K562 (cell line): ENCODE measurements at regions not wholly inside any gene's neighbourhood (a gene's known extent, or its start where the extent isn't known, plus 50 kb on each side); places are given as distances from the start of the nearest gene placed in this dataset.

Source experiments
- ATAC-seq: fragments of 200-7000 bp; cut with Tn5 transposase; 3 replicates; pipeline ENCODE4 v1.9.1; 2020; ENCODE audit warnings: moderate library complexity
- BruUV-seq: library from RNA; stranded (reverse); fragments of 400-500 nt; replicated peaks from 2 replicates; lab custom pipeline; 2021; lab: Mats Ljungman, UMichigan
- CTCF ChIA-PET: fragments of 300-600 bp; formaldehyde crosslinking; extraction: SDS; loops from one replicate; lab custom pipeline; 2021; ENCODE audit warnings: low intra/inter-chr PET ratio; lab: Yijun Ruan, JAX
- POLR2A ChIA-PET: fragments of 300-600, 350-650 bp; sonication (Branson Sonifier 250); formaldehyde crosslinking; extraction: SDS; loops from one replicate; lab custom pipeline; 2021; ENCODE audit warnings: antibody characterized with exemption, inconsistent platforms; lab: Yijun Ruan, JAX
- DNase-seq, 4 experiments: peaks; one replicate each; pipeline versions ENCODE4 v3.0.0 to v3.0.0-alpha.2; 2011 to 2018; ENCODE audit warnings: low spot score in 3 of 4, mixed read lengths in 3 of 4; ENCODE audit errors: extremely low read depth in 1 of 4
- FAIRE-seq: peaks from 2 replicates; lab custom pipeline; 2011; peaks lifted over from hg19 to GRCh38; lab: Jason Lieb, UNC
- H2AFZ ChIP-seq: 2 replicates; pipeline ENCODE4 v1.6.0; 2011; ENCODE audit warnings: low read depth, low read length, control low read depth, inconsistent platforms
- H3K27ac ChIP-seq: fragments of 200-600 bp; 3 replicates; pipeline ENCODE4 v1.8.0; 2011; ENCODE audit warnings: low read depth, mild to moderate bottlenecking, control low read depth, inconsistent platforms, low read length, moderate library complexity, mixed read lengths; ENCODE audit errors: extremely low read depth
- H3K27me3 ChIP-seq, 2 experiments: fragments of 300-600 bp in 1 of 2; 2 replicates in 1 of 2; 3 replicates in 1 of 2; pipeline versions ENCODE4 v1.6.0 to v1.8.0; 2011; ENCODE audit warnings: inconsistent platforms in 2 of 2, low read length in 2 of 2, mild to moderate bottlenecking in 1 of 2, mixed read lengths in 1 of 2, moderate library complexity in 1 of 2; ENCODE audit not compliant: control insufficient read depth in 2 of 2, insufficient read depth in 2 of 2
- H3K36me3 ChIP-seq: fragments of 300-600 bp; 3 replicates; pipeline ENCODE4 v1.8.0; 2011; ENCODE audit warnings: mild to moderate bottlenecking, low read length, inconsistent platforms; ENCODE audit not compliant: control insufficient read depth, insufficient read depth
- H3K4me1 ChIP-seq, 2 experiments: fragments of 200-600 bp in 1 of 2; replicated peaks in 1 of 2; 2 replicates in 1 of 2; 3 replicates in 1 of 2; pipeline versions ENCODE4 v1.5.1 to v1.8.0; 2011; ENCODE audit warnings: inconsistent platforms in 2 of 2, low read length in 2 of 2, mild to moderate bottlenecking in 1 of 2, mixed read lengths in 1 of 2, moderate library complexity in 1 of 2; ENCODE audit not compliant: control insufficient read depth in 2 of 2, insufficient read depth in 2 of 2
- H3K4me2 ChIP-seq: 2 replicates; pipeline ENCODE4 v1.6.1; 2011; ENCODE audit warnings: low read length, control low read depth, inconsistent platforms, mixed read lengths; ENCODE audit not compliant: insufficient read depth
- H3K4me3 ChIP-seq: fragments of 200-600 bp; sonication (generic), shearing (Covaris generic); 2 replicates; pipeline ENCODE4 v1.5.1; 2016; ENCODE audit warnings: control low read depth, inconsistent platforms
- H3K79me2 ChIP-seq: fragments of 200-600 bp; 3 replicates; pipeline ENCODE4 v1.8.0; 2011; ENCODE audit warnings: low read length, inconsistent platforms; ENCODE audit not compliant: control insufficient read depth, insufficient read depth
- H3K9ac ChIP-seq, 2 experiments: 2 replicates each; pipeline versions ENCODE4 v1.6.0 to v1.6.1; 2011; ENCODE audit warnings: low read depth in 2 of 2, low read length in 2 of 2, control low read depth in 1 of 2, inconsistent platforms in 1 of 2, mild to moderate bottlenecking in 1 of 2, mixed read lengths in 1 of 2; ENCODE audit not compliant: insufficient read depth in 1 of 2
- H3K9me1 ChIP-seq: one replicate; pipeline ENCODE4 v1.6.0; 2011; ENCODE audit warnings: inconsistent platforms, mild to moderate bottlenecking, low read length, moderate library complexity; ENCODE audit not compliant: control insufficient read depth, insufficient read depth
- H3K9me3 ChIP-seq: replicated peaks from 2 replicates; pipeline ENCODE4 v1.5.1; 2011; ENCODE audit warnings: low read depth, low read length, inconsistent platforms; ENCODE audit not compliant: control insufficient read depth, insufficient read depth
- H4K20me1 ChIP-seq: replicated peaks from 2 replicates; pipeline ENCODE4 v1.6.1; 2011; ENCODE audit warnings: low read length, inconsistent platforms, mixed read lengths; ENCODE audit not compliant: control insufficient read depth, insufficient read depth
- CBX3 ChIP-seq, 2 experiments: IDR thresholded peaks; 1 replicate in 1 of 2; 2 replicates in 1 of 2; pipeline ENCODE4 v1.6.1; 2012; ENCODE audit warnings: inconsistent platforms in 2 of 2, low read length in 2 of 2, borderline replicate concordance in 1 of 2, control low read depth in 1 of 2
- ID3 ChIP-seq, 2 experiments: fragments of 250-450 bp in 1 of 2; fragments of 450-650 bp in 1 of 2; sonication (Bioruptor Pico) in 1 of 2; IDR thresholded peaks; 2 replicates each; pipeline versions ENCODE4 v1.6.1 to v1.8.0; 2016 to 2021; ENCODE audit warnings: mild to moderate bottlenecking in 2 of 2, moderate library complexity in 2 of 2, missing compliant biosample characterization in 1 of 2, missing genetic modification characterization in 1 of 2
- PHB2 ChIP-seq: fragments of 450-650 bp; IDR thresholded peaks from 2 replicates; pipeline ENCODE4 v1.6.1; 2017; ENCODE audit warnings: low read depth
- RREB1 ChIP-seq: fragments of 250-450 bp; sonication (Bioruptor Pico); IDR thresholded peaks from 2 replicates; pipeline ENCODE4 v1.4.0; 2020
- SP2 ChIP-seq: IDR thresholded peaks from 2 replicates; pipeline ENCODE4 v1.6.1; 2011; ENCODE audit warnings: mild to moderate bottlenecking, low read depth, low read length, moderate library complexity; ENCODE audit not compliant: poor library complexity, severe bottlenecking; ENCODE audit errors: extremely low read depth
- TEAD1 ChIP-seq, 2 experiments: fragments of 450-650 bp in 1 of 2; sonication (generic) in 1 of 2; formaldehyde crosslinking; IDR thresholded peaks; 2 replicates each; pipeline versions ENCODE4 v1.4.0 to v1.8.0; 2020 to 2022; ENCODE audit warnings: mild to moderate bottlenecking in 2 of 2, missing genetic modification reagents in 1 of 2
- ZNF830 ChIP-seq: fragments of 250-450 bp; sonication (Bioruptor Pico); IDR thresholded peaks from 2 replicates; pipeline ENCODE4 v1.5.0; 2021; ENCODE audit warnings: mild to moderate bottlenecking
- WGBS: fragments of 100-300 bp; shearing (Covaris generic); methylation state at CpG from one replicate; pipeline ENCODE4 v1.1.6; 2016; ENCODE audit warnings: low coverage, mixed read lengths; ENCODE audit not compliant: insufficient coverage; ENCODE audit errors: missing lambda C conversion rate; 5-methylcytosine and 5-hydroxymethylcytosine counted together
- in situ Hi-C: fragments of 300-500 bp; cut with MboI; formaldehyde crosslinking; loops from 4 replicates; pipeline ENCODE4 v1.15.0; 2018; ENCODE audit warnings: inconsistent platforms, mixed read lengths
- intact Hi-C: fragments of 100-400 bp; cut with micrococcal nuclease; formaldehyde crosslinking; loops from 2 replicates; pipeline ENCODE4 v1.14.2; 2022

- FAIRE-seq = no peak
- CTCF ChIA-PET = no interaction called here
- no TSS peak for BruUV-seq
- Histone ChIP-seq H3K79me2 (no peaks in the 10 kb centered on the region), H2AFZ (no peak overlapping the region), H3K4me1 (no peaks in the 10 kb centered on the region), H3K27me3 (no peaks in the 10 kb centered on the region), H3K36me3 (no peaks in the 10 kb centered on the region), H3K9ac (no peak overlapping the region), H3K4me2 (no peak overlapping the region), H3K27ac (no peak overlapping the region), H3K9me1 (no peaks in the 10 kb centered on the region), H3K9me3 (no peaks in the 10 kb centered on the region), H4K20me1 (no peaks in the 10 kb centered on the region), H3K4me3 (no peak overlapping the region)
- no peak for TF ChIP-seq ZNF830 (CRISPR knock-in tag)
- ATAC-seq = no peak
- no peak for DNase-seq
- WGBS = 0% methylated on average over 8 of the region's 8 CpGs
- intact Hi-C loops (no loop called here), in situ Hi-C loops (no loop called here)
- POLR2A ChIA-PET = no interaction called here
Measured at GRCh38 chr11:81995889-81996288, 737.8 kb downstream of the FAM181B start.

- H3K9ac ChIP-seq = no peak overlapping the region
- no peak for ATAC-seq
- H3K9me1 ChIP-seq = no peaks in the 10 kb centered on the region
- no peak overlapping the region for H3K4me2 ChIP-seq
- CTCF ChIA-PET = no interaction called here
- no peak overlapping the region for H3K4me3 ChIP-seq
- H3K36me3 ChIP-seq = no peaks in the 10 kb centered on the region
- no peak overlapping the region for H3K27ac ChIP-seq
- POLR2A ChIA-PET = no interaction called here
- H3K4me1 ChIP-seq = no peaks in the 10 kb centered on the region
- in situ Hi-C loops (no loop called here), intact Hi-C loops (no loop called here)
- no TSS peak for BruUV-seq
- no peaks in the 10 kb centered on the region for H4K20me1 ChIP-seq
- no peak for DNase-seq
- H3K79me2 ChIP-seq = no peaks in the 10 kb centered on the region
- no peaks in the 10 kb centered on the region for H3K9me3 ChIP-seq
- no peaks in the 10 kb centered on the region for H3K27me3 ChIP-seq
- no peak overlapping the region for H2AFZ ChIP-seq
- no peak for FAIRE-seq
- TF ChIP-seq ID3 (CRISPR knock-in tag; IDR thresholded peaks at IDR 0.05) (no peak), ID3 (tag; IDR thresholded peaks at IDR 0.05) (no peak), CBX3 (IDR thresholded peaks at IDR 0.05; ENCODE audit: borderline replicate concordance in 1 of 2, low read length in 2 of 2) (no peak), SP2 (no peak), TEAD1 (CRISPR knock-in tag; IDR thresholded peaks at IDR 0.05) (no peak), RREB1 (no peak), PHB2 (no peak)
Measured at GRCh38 chr11:81993755-81994154, 739.9 kb downstream of the FAM181B start.
